Prostate gland (tissue), 2 donors: ENCODE measurements at regions not wholly inside any gene's neighbourhood (a gene's known extent, or its start where the extent isn't known, plus 50 kb on each side); places are given as distances from the start of the nearest gene placed in this dataset.

Experiments
- POLR2A ChIP-seq: fragments of 450-650 bp; IDR thresholded peaks from one replicate; pipeline ENCODE4 v1.6.1; 2016; ENCODE audit warnings: antibody characterized with exemption, mild to moderate bottlenecking
- POLR2AphosphoS5 ChIP-seq: sonication (generic); formaldehyde crosslinking; IDR thresholded peaks from one replicate; pipeline ENCODE4 v1.6.1; 2017; ENCODE audit warnings: antibody characterized with exemption
- TF ChIP-seq, protein P1 (sequence below), 4 experiments: fragments of 200-600 bp in 2 of 4; fragments of 450-650 bp in 2 of 4; sonication (generic) in 2 of 4; IDR thresholded peaks; 1 replicate in 3 of 4; 2 replicates in 1 of 4; pipeline ENCODE4 v1.5.1; 2016 to 2019; ENCODE audit warnings: antibody characterized with exemption in 4 of 4, mild to moderate bottlenecking in 2 of 4, moderate library complexity in 2 of 4

DNA sequence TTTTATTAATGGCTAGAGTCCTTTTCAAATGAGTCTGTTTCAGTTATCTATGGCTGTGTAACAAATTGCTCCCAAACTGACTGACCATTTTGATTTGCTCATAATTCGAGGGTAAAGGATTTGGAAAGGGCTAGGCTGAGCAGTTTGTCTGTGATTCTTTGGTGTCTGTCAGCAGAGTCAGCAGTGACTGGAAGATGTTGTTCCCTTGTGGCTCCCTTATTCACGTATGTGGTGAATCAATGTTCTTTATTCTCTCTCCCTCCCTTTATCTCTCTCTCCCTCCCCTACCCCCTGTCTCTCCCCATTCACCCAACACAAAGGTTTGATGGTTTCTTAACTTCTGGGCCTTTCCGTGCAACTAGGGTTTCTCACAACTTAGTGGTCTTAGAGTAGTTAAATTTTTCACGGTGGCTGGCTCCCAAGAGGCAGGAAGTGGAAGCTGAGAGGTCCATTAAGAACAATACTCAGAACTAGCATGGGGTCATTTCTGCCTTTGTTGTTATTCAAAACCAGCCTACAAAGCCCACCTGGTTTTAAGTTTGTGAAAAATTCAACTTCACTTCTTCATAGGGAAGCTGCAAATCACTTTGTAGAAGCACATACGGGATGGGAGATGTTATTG lies 772.5 kb upstream of the SLITRK1 start:
- TF ChIP-seq POLR2A (no peak), POLR2AphosphoS5 (no peak)
- TF ChIP-seq, protein P1, sequence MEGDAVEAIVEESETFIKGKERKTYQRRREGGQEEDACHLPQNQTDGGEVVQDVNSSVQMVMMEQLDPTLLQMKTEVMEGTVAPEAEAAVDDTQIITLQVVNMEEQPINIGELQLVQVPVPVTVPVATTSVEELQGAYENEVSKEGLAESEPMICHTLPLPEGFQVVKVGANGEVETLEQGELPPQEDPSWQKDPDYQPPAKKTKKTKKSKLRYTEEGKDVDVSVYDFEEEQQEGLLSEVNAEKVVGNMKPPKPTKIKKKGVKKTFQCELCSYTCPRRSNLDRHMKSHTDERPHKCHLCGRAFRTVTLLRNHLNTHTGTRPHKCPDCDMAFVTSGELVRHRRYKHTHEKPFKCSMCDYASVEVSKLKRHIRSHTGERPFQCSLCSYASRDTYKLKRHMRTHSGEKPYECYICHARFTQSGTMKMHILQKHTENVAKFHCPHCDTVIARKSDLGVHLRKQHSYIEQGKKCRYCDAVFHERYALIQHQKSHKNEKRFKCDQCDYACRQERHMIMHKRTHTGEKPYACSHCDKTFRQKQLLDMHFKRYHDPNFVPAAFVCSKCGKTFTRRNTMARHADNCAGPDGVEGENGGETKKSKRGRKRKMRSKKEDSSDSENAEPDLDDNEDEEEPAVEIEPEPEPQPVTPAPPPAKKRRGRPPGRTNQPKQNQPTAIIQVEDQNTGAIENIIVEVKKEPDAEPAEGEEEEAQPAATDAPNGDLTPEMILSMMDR (IDR thresholded peaks at IDR 0.05): no peak
